ENCODE measurements at regions not wholly inside any gene's neighbourhood (a gene's known extent, or its start where the extent isn't known, plus 50 kb on each side); places are given as distances from the start of the nearest gene placed in this dataset.

DNA sequence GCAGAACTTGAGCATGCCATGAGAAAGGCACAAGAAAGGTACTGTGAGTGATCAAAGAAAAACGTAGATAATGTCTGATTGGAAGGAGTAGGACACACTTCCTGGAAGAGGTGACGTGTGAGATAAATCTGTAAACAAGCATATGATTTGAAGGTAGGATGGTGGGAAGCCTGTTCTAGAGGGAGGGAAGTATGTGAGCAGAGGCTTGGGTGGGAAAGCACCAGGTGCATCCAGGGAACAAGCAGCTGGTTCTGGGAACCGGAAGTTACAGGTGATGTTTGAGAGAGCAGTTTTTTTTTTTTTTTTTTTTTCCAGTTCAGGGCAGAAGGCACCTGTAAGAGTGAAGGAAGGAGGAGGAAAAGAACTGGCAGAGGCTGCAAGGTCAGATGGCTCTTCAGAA lies 116.6 kb upstream of the EFEMP1 start:
- Histone ChIP-seq H3K79me2 (ENCODE audit: control insufficient read depth, insufficient read depth, low read length) (no peaks in the 10 kb centered on the region), H2BK5ac (ENCODE audit: low read length) (no peak overlapping the region), H3K4ac (ENCODE audit: low read depth, low read length) (no peak overlapping the region), H2BK15ac (replicated peaks; ENCODE audit: low read depth) (no peak overlapping the region), H3K4me1 (ENCODE audit: control insufficient read depth, low read depth, low read length) (no peaks in the 10 kb centered on the region), H3K18ac (ENCODE audit: low read length) (no peak overlapping the region), H3K27ac (ENCODE audit: low read depth, low read length) (no peak overlapping the region), H3K36me3 (ENCODE audit: control insufficient read depth, insufficient read depth, low read length) (no peaks in the 10 kb centered on the region), H4K5ac (ENCODE audit: low read length) (no peak overlapping the region), H4K8ac (ENCODE audit: low read depth, low read length) (no peak overlapping the region), H3K9ac (ENCODE audit: low read length) (no peak overlapping the region), H3K23ac (ENCODE audit: low read length) (no peak overlapping the region), H3K79me1 (ENCODE audit: low read length) (no peaks in the 10 kb centered on the region), H3K56ac (ENCODE audit: low read length) (no peak overlapping the region), H2AK5ac (ENCODE audit: low read length) (no peak overlapping the region), H2BK120ac (ENCODE audit: low read depth, low read length) (no peak overlapping the region), H3K4me3 (ENCODE audit: low read length) (no peak overlapping the region), H3K27me3 (ENCODE audit: insufficient read depth, low read length, poor library complexity) (no peaks in the 10 kb centered on the region), H3K4me2 (ENCODE audit: low read length) (no peak overlapping the region)
- no CpG with 5 or more reads among the region's 3 CpGs for WGBS (ENCODE audit: extremely low coverage, insufficient coverage, low lambda C conversion rate)
- DNase-seq = no peak

DNA sequence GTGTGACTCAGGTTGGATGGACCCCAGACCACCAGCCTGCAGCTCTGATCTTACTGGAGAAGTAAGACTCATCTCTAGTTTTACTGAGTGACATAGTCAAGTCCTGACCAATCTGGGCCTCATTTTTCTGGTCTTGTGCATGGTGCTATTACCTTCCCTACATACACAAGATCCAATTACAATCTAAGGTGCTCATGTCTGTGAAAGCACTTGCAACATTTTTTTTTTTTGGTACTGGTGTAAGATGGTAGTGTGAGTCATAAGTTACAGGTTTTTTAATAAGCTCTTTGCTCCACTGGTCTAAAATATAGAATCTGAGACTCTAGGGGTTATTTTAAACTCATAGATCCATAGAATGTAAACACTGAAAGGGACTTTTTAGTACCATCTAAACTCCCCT lies 117.3 kb upstream of the EFEMP1 start:
- Histone ChIP-seq H2BK15ac (replicated peaks; ENCODE audit: low read depth) (no peak overlapping the region), H3K79me2 (ENCODE audit: control insufficient read depth, insufficient read depth, low read length) (no peaks in the 10 kb centered on the region), H3K27ac (ENCODE audit: low read depth, low read length) (no peak overlapping the region), H3K79me1 (ENCODE audit: low read length) (no peaks in the 10 kb centered on the region), H3K4ac (ENCODE audit: low read depth, low read length) (no peak overlapping the region), H3K4me3 (ENCODE audit: low read length) (no peak overlapping the region), H2BK120ac (ENCODE audit: low read depth, low read length) (no peak overlapping the region), H3K23ac (ENCODE audit: low read length) (no peak overlapping the region), H3K18ac (ENCODE audit: low read length) (no peak overlapping the region), H3K27me3 (ENCODE audit: insufficient read depth, low read length, poor library complexity) (no peaks in the 10 kb centered on the region), H2BK5ac (ENCODE audit: low read length) (no peak overlapping the region), H4K8ac (ENCODE audit: low read depth, low read length) (no peak overlapping the region), H3K4me1 (ENCODE audit: control insufficient read depth, low read depth, low read length) (no peaks in the 10 kb centered on the region), H3K9ac (ENCODE audit: low read length) (no peak overlapping the region), H3K56ac (ENCODE audit: low read length) (no peak overlapping the region), H3K4me2 (ENCODE audit: low read length) (no peak overlapping the region), H2AK5ac (ENCODE audit: low read length) (no peak overlapping the region), H4K5ac (ENCODE audit: low read length) (no peak overlapping the region), H3K36me3 (ENCODE audit: control insufficient read depth, insufficient read depth, low read length) (no peaks in the 10 kb centered on the region)
- no peak for DNase-seq

DNA sequence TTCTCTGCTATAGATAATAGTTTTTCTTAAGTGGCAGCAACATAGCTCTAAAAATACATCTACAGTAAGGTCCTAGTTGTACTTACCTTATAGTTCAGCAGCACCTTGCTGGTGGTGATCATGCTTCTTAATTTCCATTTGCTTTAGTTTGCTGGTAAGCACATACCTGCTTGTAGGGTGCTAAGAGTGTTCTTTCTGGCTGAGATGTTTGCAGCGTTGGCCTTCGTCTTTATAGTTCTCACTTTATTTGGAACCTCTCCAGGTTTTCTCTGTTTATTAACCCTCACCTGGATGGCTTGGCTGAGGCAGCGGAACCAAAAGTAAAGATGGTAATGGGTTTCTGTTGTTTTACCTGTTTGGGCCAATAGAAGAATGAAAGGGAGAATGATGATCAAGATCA lies 123.6 kb upstream of the EFEMP1 start:
- no peaks in the 10 kb centered on the region for H3K27me3 ChIP-seq (ENCODE audit: insufficient read depth, low read length, poor library complexity)
- no peak overlapping the region for H3K23ac ChIP-seq (ENCODE audit: low read length)
- no peak overlapping the region for H2BK5ac ChIP-seq (ENCODE audit: low read length)
- H3K56ac ChIP-seq (ENCODE audit: low read length) = no peak overlapping the region
- H3K79me1 ChIP-seq (ENCODE audit: low read length) = no peaks in the 10 kb centered on the region
- H3K18ac ChIP-seq (ENCODE audit: low read length) = no peak overlapping the region
- H3K4ac ChIP-seq (ENCODE audit: low read depth, low read length) = no peak overlapping the region
- no peaks in the 10 kb centered on the region for H3K79me2 ChIP-seq (ENCODE audit: control insufficient read depth, insufficient read depth, low read length)
- H3K9ac ChIP-seq (ENCODE audit: low read length) = no peak overlapping the region
- no peaks in the 10 kb centered on the region for H3K4me1 ChIP-seq (ENCODE audit: control insufficient read depth, low read depth, low read length)
- DNase-seq = no peak
- no peak overlapping the region for H3K4me3 ChIP-seq (ENCODE audit: low read length)
- no peak overlapping the region for H3K27ac ChIP-seq (ENCODE audit: low read depth, low read length)
- H2BK15ac ChIP-seq (replicated peaks; ENCODE audit: low read depth) = no peak overlapping the region
- no peak overlapping the region for H3K4me2 ChIP-seq (ENCODE audit: low read length)
- H4K8ac ChIP-seq (ENCODE audit: low read depth, low read length) = no peak overlapping the region
- H3K36me3 ChIP-seq (ENCODE audit: control insufficient read depth, insufficient read depth, low read length) = no peaks in the 10 kb centered on the region
- no peak overlapping the region for H4K5ac ChIP-seq (ENCODE audit: low read length)
- WGBS (ENCODE audit: extremely low coverage, insufficient coverage, low lambda C conversion rate) = no CpG with 5 or more reads among the region's 3 CpGs
- H2AK5ac ChIP-seq (ENCODE audit: low read length) = no peak overlapping the region
- H2BK120ac ChIP-seq (ENCODE audit: low read depth, low read length) = no peak overlapping the region

DNA sequence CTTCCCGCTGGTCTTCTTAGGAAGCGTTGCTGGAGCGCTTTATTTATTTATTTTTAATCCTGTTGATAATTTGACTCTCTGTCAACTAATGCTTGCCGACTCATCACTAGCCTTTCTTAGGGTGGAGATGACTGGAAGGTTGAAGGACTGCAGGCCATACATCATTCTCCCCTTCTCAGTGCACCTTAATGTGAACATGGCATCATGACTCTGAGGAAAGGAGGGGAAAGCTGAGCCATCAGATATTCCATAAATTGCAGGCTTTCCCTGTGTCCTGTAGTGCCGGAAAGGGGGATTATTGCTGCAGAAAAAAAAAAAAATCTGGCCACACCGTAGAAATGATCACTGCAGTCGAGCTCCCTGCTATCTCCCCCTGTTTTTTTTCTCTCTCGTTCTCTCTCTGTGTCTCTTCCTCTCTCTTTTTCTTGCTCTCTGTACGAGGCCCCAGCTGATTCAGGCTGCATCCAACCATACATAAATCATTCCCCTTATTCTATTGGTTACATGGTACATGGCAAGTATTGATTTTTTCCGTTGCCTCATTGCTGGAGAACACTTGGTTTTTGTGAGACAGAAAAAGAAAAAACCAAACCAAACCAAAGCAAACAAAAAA lies 125.8 kb upstream of the EFEMP1 start:
- H3K27me3 ChIP-seq (ENCODE audit: insufficient read depth, low read length, poor library complexity) = no peaks in the 10 kb centered on the region
- H2BK120ac ChIP-seq (ENCODE audit: low read depth, low read length) = no peak overlapping the region
- no peak overlapping the region for H2BK5ac ChIP-seq (ENCODE audit: low read length)
- no peak overlapping the region for H3K9ac ChIP-seq (ENCODE audit: low read length)
- no peak overlapping the region for H3K56ac ChIP-seq (ENCODE audit: low read length)
- no peak overlapping the region for H3K4me2 ChIP-seq (ENCODE audit: low read length)
- H2BK15ac ChIP-seq (replicated peaks; ENCODE audit: low read depth) = no peak overlapping the region
- no peak for DNase-seq
- H3K27ac ChIP-seq (ENCODE audit: low read depth, low read length) = no peak overlapping the region
- H3K23ac ChIP-seq (ENCODE audit: low read length) = no peak overlapping the region
- H3K18ac ChIP-seq (ENCODE audit: low read length) = no peak overlapping the region
- no peak overlapping the region for H2AK5ac ChIP-seq (ENCODE audit: low read length)
- H3K36me3 ChIP-seq (ENCODE audit: control insufficient read depth, insufficient read depth, low read length) = no peaks in the 10 kb centered on the region
- H3K4me3 ChIP-seq (ENCODE audit: low read length) = no peak overlapping the region
- no peak overlapping the region for H4K8ac ChIP-seq (ENCODE audit: low read depth, low read length)
- H3K4ac ChIP-seq (ENCODE audit: low read depth, low read length) = no peak overlapping the region
- no peak overlapping the region for H4K5ac ChIP-seq (ENCODE audit: low read length)
- no peaks in the 10 kb centered on the region for H3K4me1 ChIP-seq (ENCODE audit: control insufficient read depth, low read depth, low read length)
- H3K79me1 ChIP-seq (ENCODE audit: low read length) = no peaks in the 10 kb centered on the region
- no peaks in the 10 kb centered on the region for H3K79me2 ChIP-seq (ENCODE audit: control insufficient read depth, insufficient read depth, low read length)
- no CpG with 5 or more reads among the region's 10 CpGs for WGBS (ENCODE audit: extremely low coverage, insufficient coverage, low lambda C conversion rate)

DNA sequence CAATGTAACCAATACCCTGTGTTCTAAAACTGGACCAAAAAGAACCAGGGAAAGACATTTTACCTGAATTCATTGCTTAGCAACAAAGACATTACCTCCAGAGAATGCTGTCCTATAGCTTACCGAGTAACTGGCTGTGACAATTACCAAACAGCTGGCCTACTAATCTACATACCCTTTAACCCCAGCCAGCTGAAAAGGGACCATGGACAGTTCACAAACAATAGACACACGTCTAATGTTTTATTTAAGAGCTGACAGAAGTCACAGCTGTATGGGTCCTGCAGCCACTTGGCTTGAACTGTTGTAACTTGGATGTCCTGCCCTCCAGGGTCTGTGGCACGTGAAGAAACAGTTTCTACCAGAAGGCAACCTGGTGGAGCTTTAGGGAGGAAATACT lies 130.1 kb upstream of the EFEMP1 start:
- no peak overlapping the region for H3K4ac ChIP-seq (ENCODE audit: low read depth, low read length)
- H3K56ac ChIP-seq (ENCODE audit: low read length) = no peak overlapping the region
- H2BK120ac ChIP-seq (ENCODE audit: low read depth, low read length) = no peak overlapping the region
- no peaks in the 10 kb centered on the region for H3K4me1 ChIP-seq (ENCODE audit: control insufficient read depth, low read depth, low read length)
- no peaks in the 10 kb centered on the region for H3K36me3 ChIP-seq (ENCODE audit: control insufficient read depth, insufficient read depth, low read length)
- H2BK5ac ChIP-seq (ENCODE audit: low read length) = no peak overlapping the region
- no peak overlapping the region for H2AK5ac ChIP-seq (ENCODE audit: low read length)
- H3K4me2 ChIP-seq (ENCODE audit: low read length) = no peak overlapping the region
- no peak overlapping the region for H2BK15ac ChIP-seq (replicated peaks; ENCODE audit: low read depth)
- H4K5ac ChIP-seq (ENCODE audit: low read length) = no peak overlapping the region
- H4K8ac ChIP-seq (ENCODE audit: low read depth, low read length) = no peak overlapping the region
- no peak overlapping the region for H3K9ac ChIP-seq (ENCODE audit: low read length)
- H3K79me2 ChIP-seq (ENCODE audit: control insufficient read depth, insufficient read depth, low read length) = no peaks in the 10 kb centered on the region
- no peaks in the 10 kb centered on the region for H3K79me1 ChIP-seq (ENCODE audit: low read length)
- H3K4me3 ChIP-seq (ENCODE audit: low read length) = no peak overlapping the region
- H3K27ac ChIP-seq (ENCODE audit: low read depth, low read length) = no peak overlapping the region
- DNase-seq = peak; percentile 32
- H3K23ac ChIP-seq (ENCODE audit: low read length) = no peak overlapping the region
- WGBS (ENCODE audit: extremely low coverage, insufficient coverage, low lambda C conversion rate) = no CpG with 5 or more reads among the region's 3 CpGs
- H3K18ac ChIP-seq (ENCODE audit: low read length) = no peak overlapping the region
- no peaks in the 10 kb centered on the region for H3K27me3 ChIP-seq (ENCODE audit: insufficient read depth, low read length, poor library complexity)

DNA sequence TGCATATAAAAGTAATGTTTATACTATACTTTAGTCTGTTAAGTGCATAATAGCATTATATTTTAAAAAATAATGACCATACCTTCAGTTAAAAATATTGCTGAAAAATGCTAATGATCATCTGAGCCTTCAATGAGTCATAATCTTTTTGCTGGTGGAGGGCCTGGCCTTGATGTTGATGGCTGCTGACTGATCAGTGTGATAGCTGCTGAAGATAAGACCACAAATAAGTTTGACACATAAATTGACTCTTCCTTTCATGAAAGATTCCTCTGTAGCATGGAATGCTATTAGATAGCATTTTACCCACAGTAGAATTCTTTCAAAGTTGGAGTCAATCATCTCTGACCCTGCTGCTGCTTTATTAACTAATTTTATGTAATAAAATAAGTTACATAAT lies 128.4 kb upstream of the CCDC85A start:
- H4K8ac ChIP-seq (ENCODE audit: low read depth, low read length) = no peak overlapping the region
- no peak overlapping the region for H2AK5ac ChIP-seq (ENCODE audit: low read length)
- H2BK15ac ChIP-seq (replicated peaks; ENCODE audit: low read depth) = no peak overlapping the region
- no peak overlapping the region for H3K27ac ChIP-seq (ENCODE audit: low read depth, low read length)
- no peak overlapping the region for H3K4me2 ChIP-seq (ENCODE audit: low read length)
- no peak overlapping the region for H3K56ac ChIP-seq (ENCODE audit: low read length)
- no peak for DNase-seq
- H3K4ac ChIP-seq (ENCODE audit: low read depth, low read length) = no peak overlapping the region
- H4K5ac ChIP-seq (ENCODE audit: low read length) = no peak overlapping the region
- H3K18ac ChIP-seq (ENCODE audit: low read length) = no peak overlapping the region
- no peak overlapping the region for H2BK120ac ChIP-seq (ENCODE audit: low read depth, low read length)
- H3K79me1 ChIP-seq (ENCODE audit: low read length) = no peaks in the 10 kb centered on the region
- no peak overlapping the region for H3K9ac ChIP-seq (ENCODE audit: low read length)
- no peak overlapping the region for H2BK5ac ChIP-seq (ENCODE audit: low read length)
- H3K27me3 ChIP-seq (ENCODE audit: insufficient read depth, low read length, poor library complexity) = no peaks in the 10 kb centered on the region
- H3K4me1 ChIP-seq (ENCODE audit: control insufficient read depth, low read depth, low read length) = no peaks in the 10 kb centered on the region
- no peak overlapping the region for H3K23ac ChIP-seq (ENCODE audit: low read length)
- no peaks in the 10 kb centered on the region for H3K36me3 ChIP-seq (ENCODE audit: control insufficient read depth, insufficient read depth, low read length)
- no peaks in the 10 kb centered on the region for H3K79me2 ChIP-seq (ENCODE audit: control insufficient read depth, insufficient read depth, low read length)
- no peak overlapping the region for H3K4me3 ChIP-seq (ENCODE audit: low read length)
